ENCODE measurements at regions not wholly inside any gene's neighbourhood (a gene's known extent, or its start where the extent isn't known, plus 50 kb on each side); places are given as distances from the start of the nearest gene placed in this dataset.
"Not testable (repeated sequence)": the region's sequence is repeated elsewhere in the genome, so short reads cannot be mapped to it uniquely, and the experiment has no call there.

DNA sequence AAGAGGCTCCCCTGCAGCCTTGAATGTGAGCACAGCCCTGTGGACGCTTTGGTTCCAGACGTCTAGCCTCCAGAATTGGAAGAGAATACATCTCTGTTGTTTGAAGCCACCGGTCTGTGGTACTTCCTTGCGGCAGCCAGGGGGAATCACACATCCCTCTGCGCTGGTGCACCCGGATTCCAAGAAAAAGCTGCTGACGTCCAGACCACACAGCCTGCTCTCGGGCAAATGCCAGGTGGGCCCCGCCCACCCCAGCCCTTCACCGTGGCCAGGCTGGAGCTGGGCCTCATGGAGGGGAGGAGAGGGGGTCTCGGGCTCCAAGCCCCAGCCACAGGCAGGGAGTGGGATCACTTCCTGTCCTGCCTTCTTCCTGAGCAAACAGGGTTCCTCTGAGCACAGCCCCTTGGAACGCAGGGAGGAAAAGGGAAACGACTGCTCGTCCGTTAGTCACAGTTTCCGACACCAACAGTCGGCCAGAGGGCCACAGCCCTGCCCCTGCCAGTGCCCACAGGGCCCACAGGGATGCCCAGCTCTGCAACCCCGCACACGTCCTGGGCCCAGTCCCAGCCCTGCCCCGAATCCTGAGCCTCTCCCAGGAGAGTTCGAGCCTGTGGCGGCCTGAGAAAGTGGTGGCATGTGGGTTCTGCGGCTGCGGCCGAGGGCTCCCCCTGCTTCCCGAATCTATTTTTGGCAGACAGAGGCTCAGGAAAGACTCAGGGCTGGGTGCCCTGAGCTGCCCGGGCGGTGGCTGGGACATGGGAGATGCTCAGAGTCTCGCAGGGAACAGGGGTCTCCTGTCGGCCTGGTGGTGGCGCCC, 85.3 kb downstream of the RFLNA start:
- no peak for DNase-seq

DNA sequence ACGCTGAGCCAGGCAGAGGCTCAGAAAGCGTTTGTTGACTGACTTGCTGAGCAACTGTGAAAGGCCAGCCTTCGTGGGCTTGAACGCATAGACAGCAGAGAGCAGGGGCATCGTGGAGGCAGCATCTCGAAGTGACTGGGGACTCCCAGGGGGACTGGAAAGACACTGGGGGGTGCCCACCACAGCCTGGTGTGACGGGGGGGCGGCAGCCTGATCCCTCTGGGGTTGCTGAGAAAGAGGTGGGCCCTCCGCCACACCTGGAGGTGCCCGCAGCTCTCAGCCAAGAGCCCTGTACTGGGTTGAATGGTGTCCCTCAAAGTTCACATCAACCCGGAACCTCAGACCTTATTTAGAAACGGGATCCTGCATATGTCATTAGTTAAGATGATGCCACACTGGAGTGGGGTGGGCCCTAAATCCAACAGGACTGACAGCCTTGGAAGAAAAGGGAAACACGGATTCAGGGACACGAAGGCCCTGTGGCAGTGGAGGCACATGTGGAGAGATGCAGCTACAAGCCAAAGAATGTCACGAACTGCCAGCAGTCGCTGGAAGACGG, 84.6 kb downstream of the RFLNA start:
- DNase-seq: no peak

DNA sequence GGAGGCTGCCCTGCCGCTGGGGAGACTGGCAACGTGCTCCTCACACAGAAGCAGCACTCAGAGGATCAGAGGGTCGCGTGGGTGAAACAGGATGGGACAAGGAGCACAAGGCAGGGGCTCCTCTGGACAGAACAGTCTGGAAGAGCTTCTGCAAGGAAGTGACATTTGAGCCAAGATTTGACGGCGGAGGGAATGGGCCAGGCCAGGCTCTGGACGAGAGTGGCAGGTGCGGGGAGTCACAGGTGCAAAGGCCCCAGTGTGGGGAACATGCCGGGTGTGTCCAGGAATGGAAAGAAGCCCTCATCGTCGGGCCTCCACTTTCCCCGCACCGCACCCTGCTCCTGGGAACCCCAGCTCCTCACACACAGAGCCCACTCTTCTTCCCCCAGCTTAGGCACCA, 84.0 kb downstream of the RFLNA start:
- no peak for DNase-seq

DNA sequence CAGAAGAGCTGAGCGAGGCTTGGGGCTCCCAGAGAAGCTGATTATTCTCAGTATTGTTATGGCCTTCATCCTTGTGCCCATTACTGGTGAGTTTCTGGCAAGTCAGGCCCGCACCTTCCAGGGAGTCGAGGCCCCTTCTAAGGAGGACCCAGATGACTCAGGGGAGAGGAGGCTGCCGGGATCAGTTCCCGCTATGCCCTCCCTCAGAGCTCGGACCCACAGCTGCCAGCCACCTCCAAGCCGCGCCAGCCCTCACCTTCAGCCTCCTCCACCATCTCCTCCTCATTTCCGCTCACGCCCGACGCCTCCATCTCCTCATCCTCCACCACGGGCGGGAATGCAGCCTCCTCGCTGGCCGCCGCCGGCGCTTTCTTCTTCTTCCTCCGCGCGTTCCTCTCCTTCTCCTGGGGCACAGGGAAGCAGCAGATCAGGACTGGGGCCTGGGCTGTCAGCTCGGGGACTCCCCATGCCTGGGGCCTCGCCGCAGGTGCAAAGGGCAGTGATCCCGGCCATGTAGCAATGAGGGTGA, 83.2 kb downstream of the RFLNA start:
- no peak for DNase-seq

DNA sequence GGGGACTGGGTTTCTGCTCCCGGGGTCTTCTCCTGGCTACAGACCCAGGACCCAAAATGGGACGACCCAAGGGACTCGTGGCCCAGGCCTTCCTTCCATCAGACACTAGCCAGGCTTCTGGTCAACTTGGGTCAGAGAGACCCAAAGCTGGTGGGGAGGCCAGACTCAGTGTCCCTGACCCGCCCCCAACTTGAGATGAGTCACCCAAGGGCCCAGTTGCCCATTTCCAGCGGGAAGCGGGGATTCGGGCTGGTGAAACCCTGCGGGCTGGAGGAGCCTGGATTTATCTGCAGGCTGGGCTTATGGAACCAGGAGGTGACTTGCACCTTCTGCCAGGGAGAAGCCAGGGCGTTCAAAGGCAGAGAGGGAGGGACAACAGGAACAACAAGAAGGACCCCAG, 81.5 kb downstream of the RFLNA start:
- no peak for DNase-seq

DNA sequence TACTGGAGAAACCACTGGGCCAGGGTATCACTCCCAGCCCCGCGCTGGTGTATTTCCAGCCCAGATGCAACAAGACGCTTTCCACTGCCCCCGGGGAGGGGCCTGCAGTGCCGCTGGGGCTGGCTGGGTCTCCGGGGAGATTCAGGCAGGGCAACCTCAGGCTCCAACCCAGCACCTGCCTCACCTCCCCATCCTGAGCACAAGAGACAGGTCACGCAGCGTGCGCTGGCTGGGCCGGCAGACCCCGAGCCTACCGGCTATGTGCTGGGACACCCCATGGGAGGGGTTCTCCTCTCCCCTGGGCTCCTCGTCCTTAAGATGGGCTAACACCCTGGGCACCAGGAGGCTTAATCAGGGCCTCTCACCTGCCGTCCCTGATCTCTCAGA, 80.9 kb downstream of the RFLNA start:
- DNase-seq: no peak

DNA sequence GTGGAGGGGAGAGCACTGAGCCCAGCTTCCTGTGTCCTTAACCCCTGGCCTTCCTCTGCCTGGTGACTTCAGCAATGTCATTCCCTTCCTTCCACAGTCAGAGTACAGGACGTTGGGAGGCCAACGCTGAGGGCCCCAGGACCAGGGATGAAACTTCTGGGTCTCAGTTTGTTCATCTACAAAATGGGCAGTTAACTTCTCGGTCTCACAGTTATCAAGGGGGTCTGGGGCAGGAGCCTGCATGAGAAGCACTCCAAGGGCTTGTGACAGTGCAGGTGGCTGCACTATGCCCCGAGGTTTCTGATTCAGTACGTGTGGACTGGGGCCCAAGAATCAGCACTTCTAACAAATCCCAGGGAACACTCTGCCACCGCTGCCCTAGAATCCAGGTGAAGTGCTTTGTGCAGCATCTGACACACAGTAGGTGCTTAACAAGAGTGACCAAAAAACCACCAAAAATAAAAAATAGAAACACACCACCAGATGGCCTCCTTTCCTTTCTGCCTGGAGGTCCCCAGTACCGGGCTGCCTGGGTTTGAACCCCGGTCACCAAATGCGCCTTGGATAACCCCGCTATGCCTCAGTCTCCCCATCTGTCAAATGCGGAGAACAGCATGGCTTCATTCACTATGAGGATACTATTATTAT, 80.4 kb downstream of the RFLNA start:
- DNase-seq: no peak

DNA sequence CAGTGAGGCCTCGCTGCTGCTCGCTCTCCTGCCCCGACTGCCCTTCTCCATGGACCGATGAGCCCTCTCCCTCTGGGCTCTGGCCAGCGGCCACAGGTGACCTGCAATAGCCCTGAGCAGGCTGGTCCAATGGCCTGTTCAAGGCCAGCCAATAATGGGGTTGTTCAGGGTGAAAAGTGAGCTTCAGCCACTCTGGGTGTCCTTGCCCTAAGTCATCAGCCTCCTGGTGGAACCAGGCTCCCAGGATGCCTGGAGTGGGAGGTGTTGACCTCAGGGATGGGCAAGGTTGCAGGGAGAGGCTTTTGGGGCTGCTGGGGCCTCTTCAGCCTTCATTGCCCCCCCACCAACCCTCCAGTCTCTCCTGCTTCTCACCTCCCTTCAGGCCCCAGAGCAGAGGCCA, 79.7 kb downstream of the RFLNA start:
- DNase-seq: no peak

DNA sequence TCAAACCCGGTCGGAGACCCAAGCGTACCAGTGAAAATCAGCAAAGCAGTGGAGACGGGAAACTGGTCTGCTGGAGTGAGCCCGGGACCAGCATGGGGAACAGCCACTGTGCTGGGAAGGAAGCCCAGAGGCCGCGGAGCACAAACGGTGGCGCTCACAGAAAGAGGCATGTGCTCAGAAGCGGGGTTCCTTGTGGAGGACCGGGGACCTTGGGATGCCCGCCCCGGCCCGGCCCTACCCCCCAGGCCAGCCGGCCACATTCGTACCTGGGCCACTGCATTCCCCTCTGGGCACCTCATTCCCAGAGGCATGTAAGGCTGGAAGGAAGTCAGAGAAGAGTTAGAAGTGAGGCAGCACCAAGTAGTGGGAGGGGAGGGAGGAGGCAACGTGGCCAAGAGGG, 79.3 kb downstream of the RFLNA start:
- DNase-seq: no peak

DNA sequence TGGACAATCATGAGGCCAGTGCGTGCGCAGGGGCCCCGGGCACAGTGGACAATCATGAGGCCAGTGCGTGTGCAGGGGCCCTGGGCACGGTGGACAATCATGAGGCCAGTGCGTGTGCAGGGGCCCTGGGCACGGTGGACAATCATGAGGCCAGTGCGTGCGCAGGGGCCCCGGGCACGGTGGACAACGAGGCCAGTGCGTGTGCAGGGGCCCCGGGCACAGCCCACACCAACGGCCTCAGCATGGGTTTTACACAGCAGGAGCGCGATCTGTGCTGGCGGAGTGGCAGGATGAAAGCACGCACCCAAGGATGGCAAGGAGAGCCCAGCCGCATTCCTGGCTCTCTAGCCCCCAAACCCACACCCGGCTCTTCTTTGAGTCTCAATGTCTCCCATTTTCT, 78.8 kb downstream of the RFLNA start:
- DNase-seq: not testable (repeated sequence)

DNA sequence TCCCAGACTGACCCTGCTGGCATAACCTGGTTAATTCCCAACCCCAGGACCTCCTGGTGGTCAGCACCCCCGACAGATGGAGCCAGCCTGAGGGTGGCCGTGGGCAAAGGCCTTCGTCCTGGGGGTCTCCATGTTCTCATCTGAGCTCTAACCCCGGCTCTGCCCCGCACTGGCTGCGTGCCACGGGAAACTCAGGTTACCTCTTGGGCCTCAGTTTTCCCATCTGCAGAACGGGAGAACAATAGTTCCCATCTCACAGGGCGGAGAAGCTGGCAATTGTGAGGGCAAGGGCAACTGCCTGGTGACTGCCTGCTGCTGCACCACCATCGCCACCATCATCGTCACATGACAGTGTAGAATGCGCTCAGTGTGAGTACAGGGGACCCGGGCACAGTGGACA, 77.9 kb downstream of the RFLNA start:
- no peak for DNase-seq

DNA sequence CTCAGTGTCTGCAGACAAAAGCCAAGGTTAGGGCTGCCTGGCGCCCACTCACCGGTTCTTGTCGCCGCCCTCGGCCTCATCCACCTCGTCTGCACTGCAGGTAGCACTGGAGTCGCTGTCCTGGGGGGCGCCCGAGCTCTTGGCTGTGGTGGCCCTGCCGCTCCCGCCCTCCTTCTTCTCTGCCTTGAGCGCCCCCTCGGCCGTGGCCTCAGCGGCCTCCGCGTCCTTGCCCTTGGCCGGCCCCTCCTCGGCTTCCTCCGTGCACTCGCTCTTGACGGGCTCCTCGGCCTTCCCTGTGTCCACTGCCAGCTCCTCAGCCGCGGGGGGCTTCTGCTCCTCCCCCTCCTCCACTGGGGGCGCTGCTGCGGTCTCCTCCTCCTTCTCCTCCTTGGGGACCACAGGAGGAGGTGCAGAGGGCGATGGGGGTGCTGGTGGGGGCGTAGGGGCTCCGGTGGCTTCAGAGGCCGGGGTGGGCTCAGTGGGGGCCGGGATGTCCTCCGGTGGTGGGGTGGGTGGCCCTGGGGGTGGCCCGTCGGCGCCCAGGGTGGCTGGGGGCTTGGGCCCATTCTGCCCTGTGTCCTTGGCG, 77.2 kb downstream of the RFLNA start:
- no peak for DNase-seq

DNA sequence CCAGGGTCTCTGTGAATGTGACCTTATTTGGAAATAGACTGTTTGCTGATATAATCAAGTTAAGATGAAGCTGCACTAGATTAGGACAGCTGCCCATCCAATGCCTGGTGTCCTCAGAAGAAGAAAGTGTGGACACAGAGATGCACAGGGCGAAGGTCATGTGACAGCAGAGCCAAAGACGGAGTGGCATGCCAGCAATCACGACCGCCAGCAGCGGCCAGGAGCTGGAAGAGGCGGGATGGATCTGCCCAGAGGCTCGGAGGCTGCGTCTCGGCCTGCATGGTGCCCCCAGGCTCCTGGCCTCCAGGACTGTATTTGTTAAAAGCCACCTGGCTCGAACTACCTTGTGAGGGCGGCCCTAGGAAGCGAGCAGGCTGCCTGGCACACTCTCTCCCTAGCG, 76.5 kb downstream of the RFLNA start:
- DNase-seq: no peak

DNA sequence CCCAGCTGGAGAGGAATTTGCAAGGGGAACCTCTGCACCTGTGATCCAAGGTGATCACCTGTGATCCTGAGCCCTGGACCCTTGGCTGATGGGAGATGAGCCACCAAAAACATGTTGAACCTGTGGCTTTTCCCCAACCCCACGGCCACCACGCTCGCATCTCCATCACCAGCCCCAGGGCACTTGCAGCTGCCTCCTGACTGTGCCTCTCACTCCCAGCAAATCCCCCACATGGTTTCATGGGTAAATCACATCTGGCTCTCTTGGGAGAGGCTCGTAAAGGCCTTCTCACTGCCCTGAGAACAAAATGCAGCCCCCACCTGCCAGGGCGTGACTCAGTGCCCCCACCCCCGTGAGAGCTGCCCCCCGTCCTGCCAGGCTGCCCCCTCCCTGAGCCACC, 76.0 kb downstream of the RFLNA start:
- DNase-seq: no peak

DNA sequence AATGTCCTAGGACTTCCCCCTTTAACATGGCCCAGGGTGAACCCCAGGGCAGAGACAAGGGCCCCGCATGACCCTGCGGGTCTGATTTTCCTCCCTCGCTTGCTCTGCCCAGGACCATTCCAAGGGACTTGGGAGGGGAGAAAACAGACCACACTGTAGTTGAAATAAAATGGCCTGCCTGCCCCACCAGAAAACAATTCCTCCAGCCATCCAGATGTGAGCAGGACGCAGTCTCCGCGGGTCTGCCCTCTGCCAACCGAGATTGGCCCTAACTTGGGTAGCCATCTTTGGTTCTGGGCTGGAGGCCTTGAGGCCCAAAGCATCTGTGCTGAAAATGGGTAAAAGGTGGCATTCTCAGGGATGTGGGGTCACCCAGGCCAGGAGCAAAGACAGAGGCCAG, 75.5 kb downstream of the RFLNA start:
- no peak for DNase-seq

DNA sequence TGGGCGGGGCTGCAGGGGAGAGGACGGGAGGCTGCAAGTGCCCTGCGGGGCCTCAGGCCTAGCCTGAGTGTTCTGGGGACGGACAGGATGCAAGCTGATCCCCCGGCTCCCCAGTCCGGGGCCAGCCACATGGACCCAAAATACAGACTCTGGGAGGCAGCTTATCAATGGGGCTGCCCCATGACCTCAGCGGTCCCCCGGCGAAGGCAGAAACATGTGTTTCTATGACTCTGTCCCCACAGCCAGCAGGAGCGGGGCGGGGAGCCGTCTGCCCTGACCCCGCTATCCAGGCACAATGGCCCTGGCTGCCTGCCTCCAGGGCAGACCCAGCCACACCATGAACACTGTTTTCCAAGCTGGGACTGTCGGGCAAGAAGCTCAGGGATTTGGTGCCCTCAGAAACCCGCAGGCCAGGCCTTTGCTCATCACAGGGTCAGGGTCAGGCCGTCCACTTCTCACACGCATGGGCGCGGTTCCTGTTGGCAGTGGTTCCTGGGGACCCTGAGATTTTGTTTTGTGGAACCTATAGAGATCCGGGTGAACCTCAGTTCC, 75.0 kb downstream of the RFLNA start:
- DNase-seq: no peak

DNA sequence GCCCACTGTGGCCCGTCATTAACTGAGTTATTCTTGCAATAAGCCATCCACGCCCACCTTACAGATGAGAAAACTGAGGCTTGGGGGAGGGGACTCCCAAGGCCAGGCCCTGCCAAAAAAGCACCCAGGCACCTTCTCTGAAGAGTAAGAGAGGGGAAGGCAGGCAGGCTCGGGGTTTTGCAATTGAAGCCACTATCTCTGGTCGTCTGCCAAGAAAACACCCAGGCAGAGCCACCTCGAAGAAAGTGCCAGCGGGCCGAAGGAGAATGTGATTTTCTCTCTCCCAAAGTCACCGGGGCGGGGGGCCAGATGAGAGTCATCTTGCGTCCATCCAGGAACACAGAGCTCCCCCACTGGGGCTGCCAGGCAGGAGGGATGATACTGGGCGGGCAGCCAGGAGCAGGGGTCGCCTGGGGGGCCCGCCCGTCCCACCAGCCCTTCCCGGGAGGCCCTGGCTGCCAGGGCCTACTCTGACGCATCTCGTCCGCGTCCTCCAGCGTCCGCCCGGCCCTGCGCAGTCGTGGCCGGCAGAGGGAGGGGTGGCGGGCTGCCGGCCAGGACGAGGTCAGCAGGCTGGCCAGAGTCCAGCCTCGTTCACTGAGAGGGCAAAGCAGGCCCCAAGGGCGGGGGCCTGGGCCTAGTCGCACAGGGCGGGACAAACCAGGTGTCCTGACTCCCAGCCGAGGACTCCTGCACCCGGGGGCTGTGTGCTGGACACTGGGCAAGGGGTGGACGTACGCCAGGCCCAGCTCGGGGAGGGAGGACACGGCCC, 74.3 kb downstream of the RFLNA start:
- no peak for DNase-seq

DNA sequence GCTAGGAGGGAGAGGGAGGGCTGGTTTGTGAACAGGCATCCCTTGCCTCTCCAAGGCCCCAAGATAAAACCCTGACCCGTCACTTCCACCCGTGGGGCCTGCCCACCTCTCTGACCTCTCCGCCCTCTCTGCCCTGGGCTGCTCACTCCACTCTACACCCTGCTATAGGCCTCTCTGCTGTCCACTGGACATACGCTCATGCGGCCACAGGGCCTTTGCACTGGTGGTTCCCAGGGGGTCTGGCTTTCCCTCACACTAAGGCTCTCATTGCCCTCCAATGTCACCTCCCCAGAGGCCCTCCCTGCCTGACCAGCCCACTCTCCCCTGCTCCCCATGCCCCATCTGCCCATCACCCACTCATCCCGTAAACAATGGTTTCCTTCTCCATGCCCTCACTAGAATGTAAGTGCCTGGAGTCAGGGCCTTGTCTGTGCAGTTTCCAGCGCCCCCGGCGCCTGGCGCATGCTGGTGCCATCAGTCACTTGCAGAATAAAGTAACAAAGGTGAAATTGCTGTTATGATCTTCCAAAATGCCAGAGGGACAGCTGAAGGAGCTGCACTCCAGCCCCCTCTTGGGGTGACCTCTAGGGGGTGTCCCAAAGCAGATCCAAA, 73.6 kb downstream of the RFLNA start:
- no peak for DNase-seq

DNA sequence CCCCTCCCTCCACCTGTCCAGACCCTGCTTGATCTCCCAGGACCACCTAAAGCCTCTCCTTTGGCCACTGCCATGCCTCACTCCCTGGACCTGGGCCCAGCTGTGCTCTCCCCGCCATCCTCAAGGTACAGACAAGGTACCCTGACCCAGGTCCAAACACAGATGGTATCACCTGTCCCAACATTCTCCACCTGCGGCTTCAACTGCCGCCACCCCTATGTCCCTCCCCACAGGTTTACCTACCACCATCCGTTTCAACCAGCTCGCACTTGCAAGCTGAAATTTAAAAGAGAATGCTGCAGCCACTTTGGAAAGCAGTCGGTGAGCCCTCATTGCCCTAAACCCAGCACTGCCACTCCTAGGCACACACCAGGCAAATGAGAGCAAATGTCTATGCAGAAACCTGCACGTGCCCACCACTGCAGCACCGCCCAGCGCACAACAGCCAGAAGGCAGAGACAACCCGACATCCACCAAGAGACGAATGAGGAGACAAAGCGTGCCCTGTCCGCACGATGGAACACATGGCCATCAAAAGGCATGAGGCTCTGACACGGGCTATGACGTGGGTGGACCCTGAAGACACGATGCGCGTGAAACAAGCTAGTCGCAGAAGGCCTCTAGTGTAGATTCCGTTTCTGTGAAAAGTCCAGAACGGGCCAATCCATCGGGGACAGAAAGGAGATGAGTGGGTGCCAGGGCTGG, 71.0 kb downstream of the RFLNA start:
- DNase-seq: no peak
